Natural killer cell (primary cell): ENCODE measurements at regions not wholly inside any gene's neighbourhood (a gene's known extent, or its start where the extent isn't known, plus 50 kb on each side); places are given as distances from the start of the nearest gene placed in this dataset.

Source experiments
- ATAC-seq, 3 donors: fragments of 150-1000 bp in 2 of 3; fragments of 200-7000 bp in 1 of 3; cut with Tn5 transposase; 1 replicate in 1 of 3; 2 replicates in 2 of 3; pipeline ENCODE4 v1.10.0; 2021; ENCODE audit warnings: mild to moderate bottlenecking in 2 of 3, moderate library complexity in 2 of 3
- DNase-seq, 2 donors: peaks; one replicate each; pipeline versions ENCODE4 v3.0.0 to v3.0.0-alpha.2; 2013 to 2021; ENCODE audit warnings: mixed read lengths in 1 of 2
- H3K27ac ChIP-seq: one replicate; pipeline ENCODE4 v1.5.1; 2013; ENCODE audit warnings: mild to moderate bottlenecking, low read length
- H3K27me3 ChIP-seq: one replicate; pipeline ENCODE4 v1.6.1; 2013; ENCODE audit warnings: low read length; ENCODE audit not compliant: control insufficient read depth, insufficient read depth
- H3K36me3 ChIP-seq: one replicate; pipeline ENCODE4 v1.6.1; 2013; ENCODE audit warnings: low read length; ENCODE audit not compliant: control insufficient read depth, insufficient read depth
- H3K4me1 ChIP-seq: one replicate; pipeline ENCODE4 v1.6.1; 2013; ENCODE audit warnings: low read length; ENCODE audit not compliant: control insufficient read depth, insufficient read depth
- H3K4me3 ChIP-seq: one replicate; pipeline ENCODE4 v1.5.1; 2013; ENCODE audit warnings: low read length
- H3K9me3 ChIP-seq: one replicate; pipeline ENCODE4 v1.6.1; 2013; ENCODE audit warnings: low read length; ENCODE audit not compliant: control insufficient read depth, insufficient read depth
- H3K27ac Mint-ChIP-seq, 2 donors: one replicate each; pipeline ENCODE4 v1.8.0; 2022; ENCODE audit warnings: mild to moderate bottlenecking in 2 of 2, mixed read lengths in 2 of 2, moderate library complexity in 1 of 2
- H3K27me3 Mint-ChIP-seq, 2 donors: one replicate each; pipeline ENCODE4 v1.8.0; 2022; ENCODE audit warnings: low read depth in 2 of 2, mixed read lengths in 2 of 2
- H3K36me3 Mint-ChIP-seq: one replicate; pipeline ENCODE4 v1.8.0; 2022; ENCODE audit warnings: mixed read lengths
- H3K4me1 Mint-ChIP-seq, 2 donors: one replicate each; pipeline ENCODE4 v1.8.0; 2022; ENCODE audit warnings: mixed read lengths in 2 of 2
- H3K4me3 Mint-ChIP-seq: one replicate; pipeline ENCODE4 v1.8.0; 2022; ENCODE audit warnings: mild to moderate bottlenecking, moderate library complexity, mixed read lengths
- H3K9me3 Mint-ChIP-seq, 2 donors: one replicate each; pipeline ENCODE4 v1.8.0; 2022; ENCODE audit warnings: mixed read lengths in 2 of 2
- WGBS: methylation state at CpG from one replicate; pipeline ENCODE4 v1.1.7; 2013; ENCODE audit warnings: missing lambda C conversion rate; ENCODE audit not compliant: insufficient coverage; 5-methylcytosine and 5-hydroxymethylcytosine counted together
- intact Hi-C: fragments of 100-400 bp; cut with micrococcal nuclease; formaldehyde crosslinking; loops from one replicate; pipeline ENCODE4 v1.14.2; 2022
- TF ChIP-seq, protein P1 (sequence below): fragments of 200-600 bp; IDR thresholded peaks from one replicate; pipeline ENCODE4 v1.8.0; 2022; ENCODE audit warnings: antibody characterized with exemption

DNA sequence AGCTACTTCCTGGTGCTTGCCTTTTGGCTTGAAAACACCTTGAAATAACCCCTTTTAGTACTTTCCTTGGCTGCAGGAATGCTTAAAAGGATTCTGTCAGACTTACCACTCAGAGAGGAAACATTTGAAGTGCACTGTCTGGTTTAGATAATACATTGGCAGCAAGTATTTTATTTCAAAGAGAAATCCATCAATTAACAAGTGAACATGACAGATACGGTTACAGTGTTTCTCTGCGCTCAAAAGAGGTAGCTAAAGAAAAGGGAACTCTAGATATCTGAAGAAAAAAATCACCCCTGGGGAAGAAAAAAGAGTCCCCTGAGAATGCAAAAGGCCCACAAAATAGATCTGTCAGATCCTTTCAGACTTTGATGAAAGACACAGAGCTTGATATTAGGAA is 421.9 kb downstream of the LRFN5 start:
- H3K9me3 ChIP-seq: no peaks in the 10 kb centered on the region
- H3K4me1 ChIP-seq: no peaks in the 10 kb centered on the region
- DNase-seq: no peak
- Mint-ChIP-seq H3K9me3 (peaks cover 12 to 14% of the 10 kb centered on the region in 2 donors), H3K27ac (no peak overlapping the region), H3K27me3 (no peaks in the 10 kb centered on the region), H3K4me1 (no peaks in the 10 kb centered on the region), H3K4me3 (no peak overlapping the region), H3K36me3 (peaks cover 10% of the 10 kb centered on the region)
- TF ChIP-seq, protein P1, sequence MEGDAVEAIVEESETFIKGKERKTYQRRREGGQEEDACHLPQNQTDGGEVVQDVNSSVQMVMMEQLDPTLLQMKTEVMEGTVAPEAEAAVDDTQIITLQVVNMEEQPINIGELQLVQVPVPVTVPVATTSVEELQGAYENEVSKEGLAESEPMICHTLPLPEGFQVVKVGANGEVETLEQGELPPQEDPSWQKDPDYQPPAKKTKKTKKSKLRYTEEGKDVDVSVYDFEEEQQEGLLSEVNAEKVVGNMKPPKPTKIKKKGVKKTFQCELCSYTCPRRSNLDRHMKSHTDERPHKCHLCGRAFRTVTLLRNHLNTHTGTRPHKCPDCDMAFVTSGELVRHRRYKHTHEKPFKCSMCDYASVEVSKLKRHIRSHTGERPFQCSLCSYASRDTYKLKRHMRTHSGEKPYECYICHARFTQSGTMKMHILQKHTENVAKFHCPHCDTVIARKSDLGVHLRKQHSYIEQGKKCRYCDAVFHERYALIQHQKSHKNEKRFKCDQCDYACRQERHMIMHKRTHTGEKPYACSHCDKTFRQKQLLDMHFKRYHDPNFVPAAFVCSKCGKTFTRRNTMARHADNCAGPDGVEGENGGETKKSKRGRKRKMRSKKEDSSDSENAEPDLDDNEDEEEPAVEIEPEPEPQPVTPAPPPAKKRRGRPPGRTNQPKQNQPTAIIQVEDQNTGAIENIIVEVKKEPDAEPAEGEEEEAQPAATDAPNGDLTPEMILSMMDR: no peak
- no peaks in the 10 kb centered on the region for H3K36me3 ChIP-seq
- intact Hi-C loops: no loop called here
- ATAC-seq: no peak
- H3K4me3 ChIP-seq: no peak overlapping the region
- H3K27me3 ChIP-seq: no peaks in the 10 kb centered on the region
- H3K27ac ChIP-seq: no peak overlapping the region
- 0% methylated on average over 2 of the region's 2 CpGs for WGBS

DNA sequence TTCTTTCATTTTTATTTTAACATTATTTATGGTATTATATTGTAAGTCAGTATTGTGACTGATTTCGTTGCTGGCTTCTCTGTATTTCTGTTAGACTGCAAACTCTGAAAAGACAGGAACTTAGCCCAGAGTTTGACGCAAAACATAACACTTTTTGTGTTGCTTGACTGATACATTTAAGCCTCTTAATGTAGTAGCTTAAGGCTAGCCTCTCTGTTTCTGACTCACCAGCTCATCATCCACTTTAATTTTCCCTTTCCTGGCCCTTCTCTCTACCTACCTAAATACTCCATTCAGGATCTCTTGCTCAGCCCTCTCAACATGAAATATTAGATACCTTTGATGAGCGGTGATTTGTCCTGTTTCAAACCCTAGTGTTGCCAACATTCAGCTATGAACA is 420.6 kb downstream of the LRFN5 start:
- Histone ChIP-seq H3K27me3 (no peaks in the 10 kb centered on the region), H3K9me3 (no peaks in the 10 kb centered on the region), H3K4me3 (no peak overlapping the region), H3K4me1 (no peaks in the 10 kb centered on the region), H3K36me3 (no peaks in the 10 kb centered on the region), H3K27ac (no peak overlapping the region)
- Mint-ChIP-seq H3K27me3 (no peaks in the 10 kb centered on the region), H3K4me3 (no peak overlapping the region), H3K36me3 (peaks cover 10% of the 10 kb centered on the region), H3K27ac (no peak overlapping the region), H3K4me1 (no peaks in the 10 kb centered on the region), H3K9me3 (peaks cover 12 to 14% of the 10 kb centered on the region in 2 donors)
- intact Hi-C loops: no loop called here
- TF ChIP-seq, protein P1: no peak
- ATAC-seq: no peak
- no peak for DNase-seq
- 79% methylated on average over 3 of the region's 3 CpGs for WGBS

DNA sequence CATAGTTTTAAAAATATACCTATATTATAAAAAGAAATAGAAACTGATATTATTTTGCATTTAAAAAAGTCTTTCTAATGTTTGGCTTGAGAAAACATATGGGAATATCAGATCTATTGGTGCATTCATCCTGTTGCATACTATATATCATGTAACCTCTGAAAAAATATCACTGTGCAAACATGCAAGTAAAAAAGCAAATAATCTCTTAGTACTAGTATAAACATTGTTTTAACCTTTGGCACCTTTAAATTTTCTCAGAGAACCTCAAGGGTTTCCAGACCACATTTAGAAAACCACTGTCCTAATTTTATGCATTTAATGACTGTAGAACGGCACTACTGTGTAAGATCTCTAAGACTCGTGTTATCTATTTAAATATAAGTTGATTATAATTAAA is 416.8 kb downstream of the LRFN5 start:
- WGBS: no CpG with 5 or more reads among the region's 2 CpGs
- peaks cover 21 to 24% of the 10 kb centered on the region in 2 donors for H3K9me3 Mint-ChIP-seq
- H3K36me3 Mint-ChIP-seq: peaks cover 10% of the 10 kb centered on the region
- no peak overlapping the region for H3K4me3 ChIP-seq
- H3K4me3 Mint-ChIP-seq: no peak overlapping the region
- no peak overlapping the region for H3K27ac Mint-ChIP-seq
- ATAC-seq: no peak
- TF ChIP-seq, protein P1: no peak
- H3K27me3 ChIP-seq: no peaks in the 10 kb centered on the region
- H3K36me3 ChIP-seq: no peaks in the 10 kb centered on the region
- no peaks in the 10 kb centered on the region for H3K9me3 ChIP-seq
- H3K4me1 ChIP-seq: no peaks in the 10 kb centered on the region
- H3K4me1 Mint-ChIP-seq: no peaks in the 10 kb centered on the region
- H3K27me3 Mint-ChIP-seq: no peaks in the 10 kb centered on the region
- H3K27ac ChIP-seq: no peak overlapping the region
- DNase-seq: no peak
- intact Hi-C loops: no loop called here

DNA sequence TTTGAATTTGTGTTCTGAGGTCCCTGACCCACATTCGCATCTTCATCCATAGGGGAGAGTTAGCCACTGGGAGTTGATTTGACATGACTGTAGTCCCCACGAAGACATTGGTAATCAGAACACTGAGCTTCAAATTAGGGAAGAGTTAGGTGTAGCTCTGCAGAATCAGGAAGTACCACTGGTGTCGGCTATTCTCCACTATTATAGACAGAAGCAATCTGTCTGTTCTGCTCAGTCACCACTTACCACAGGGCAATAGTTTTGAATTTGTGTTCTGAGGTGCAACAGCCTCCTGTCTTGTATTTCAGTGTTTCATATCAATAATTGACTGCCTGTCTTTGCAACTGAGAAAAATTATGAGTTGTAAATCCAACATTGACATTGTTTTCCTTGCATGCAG is 407.6 kb downstream of the LRFN5 start:
- H3K9me3 Mint-ChIP-seq: peaks cover 21 to 27% of the 10 kb centered on the region in 2 donors
- Histone ChIP-seq H3K4me3 (no peak overlapping the region), H3K27ac (no peak overlapping the region), H3K4me1 (no peaks in the 10 kb centered on the region), H3K36me3 (no peaks in the 10 kb centered on the region), H3K27me3 (no peaks in the 10 kb centered on the region), H3K9me3 (no peaks in the 10 kb centered on the region)
- ATAC-seq (no peak), DNase-seq (no peak)
- H3K27me3 Mint-ChIP-seq: no peaks in the 10 kb centered on the region
- TF ChIP-seq, protein P1: no peak
- no peak overlapping the region for H3K4me3 Mint-ChIP-seq
- intact Hi-C loops: no loop called here
- no peaks in the 10 kb centered on the region for H3K4me1 Mint-ChIP-seq
- H3K27ac Mint-ChIP-seq: no peak overlapping the region
- WGBS: 75% methylated on average over 3 of the region's 3 CpGs
- H3K36me3 Mint-ChIP-seq: peaks cover 17% of the 10 kb centered on the region
